ENCODE measurements at regions not wholly inside any gene's neighbourhood (a gene's known extent, or its start where the extent isn't known, plus 50 kb on each side); places are given as distances from the start of the nearest gene placed in this dataset.

GRCh38 chr14:51451561-51451960 is 200.1 kb upstream of the FRMD6 start:
- no TSS peak for BruUV-seq (replicated peaks)
- no peak for DNase-seq
- Histone ChIP-seq H3K4me3 (no peak overlapping the region), H3K27ac (no peak overlapping the region), H3F3A (ENCODE audit: insufficient read depth, low read depth) (no peaks in the 10 kb centered on the region), H3K9me2 (ENCODE audit: insufficient read depth) (no peaks in the 10 kb centered on the region), H3K27me3 (ENCODE audit: insufficient read depth, low read depth) (no peaks in the 10 kb centered on the region), H3K4me2 (no peak overlapping the region), H3K79me2 (ENCODE audit: low read depth) (no peaks in the 10 kb centered on the region), H4K20me1 (ENCODE audit: insufficient read depth) (no peaks in the 10 kb centered on the region), H3K9me3 (ENCODE audit: insufficient read depth, low read depth) (peaks cover 7% of the 10 kb centered on the region; the same call in 1 of the 2 replicates), H2AFZ (no peak overlapping the region), H3K36me3 (ENCODE audit: low read depth) (peaks cover 2% of the 10 kb centered on the region; the same call in 1 of the 2 replicates), H3K4me1 (replicated peaks; ENCODE audit: insufficient read depth) (no peaks in the 10 kb centered on the region)
- TF ChIP-seq EZH2 (IDR thresholded peaks at IDR 0.05; ENCODE audit: low read depth) = no peak
- TF ChIP-seq, protein P1, sequence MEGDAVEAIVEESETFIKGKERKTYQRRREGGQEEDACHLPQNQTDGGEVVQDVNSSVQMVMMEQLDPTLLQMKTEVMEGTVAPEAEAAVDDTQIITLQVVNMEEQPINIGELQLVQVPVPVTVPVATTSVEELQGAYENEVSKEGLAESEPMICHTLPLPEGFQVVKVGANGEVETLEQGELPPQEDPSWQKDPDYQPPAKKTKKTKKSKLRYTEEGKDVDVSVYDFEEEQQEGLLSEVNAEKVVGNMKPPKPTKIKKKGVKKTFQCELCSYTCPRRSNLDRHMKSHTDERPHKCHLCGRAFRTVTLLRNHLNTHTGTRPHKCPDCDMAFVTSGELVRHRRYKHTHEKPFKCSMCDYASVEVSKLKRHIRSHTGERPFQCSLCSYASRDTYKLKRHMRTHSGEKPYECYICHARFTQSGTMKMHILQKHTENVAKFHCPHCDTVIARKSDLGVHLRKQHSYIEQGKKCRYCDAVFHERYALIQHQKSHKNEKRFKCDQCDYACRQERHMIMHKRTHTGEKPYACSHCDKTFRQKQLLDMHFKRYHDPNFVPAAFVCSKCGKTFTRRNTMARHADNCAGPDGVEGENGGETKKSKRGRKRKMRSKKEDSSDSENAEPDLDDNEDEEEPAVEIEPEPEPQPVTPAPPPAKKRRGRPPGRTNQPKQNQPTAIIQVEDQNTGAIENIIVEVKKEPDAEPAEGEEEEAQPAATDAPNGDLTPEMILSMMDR (conservative IDR thresholded peaks at IDR 0.05) = no peak
- intact Hi-C loops (cut with micrococcal nuclease; ENCODE audit: unreplicated experiment) = no loop called here
- ChIA-PET CTCF (no interaction called here), POLR2A (ENCODE audit: unreplicated experiment) (no interaction called here)

DNA sequence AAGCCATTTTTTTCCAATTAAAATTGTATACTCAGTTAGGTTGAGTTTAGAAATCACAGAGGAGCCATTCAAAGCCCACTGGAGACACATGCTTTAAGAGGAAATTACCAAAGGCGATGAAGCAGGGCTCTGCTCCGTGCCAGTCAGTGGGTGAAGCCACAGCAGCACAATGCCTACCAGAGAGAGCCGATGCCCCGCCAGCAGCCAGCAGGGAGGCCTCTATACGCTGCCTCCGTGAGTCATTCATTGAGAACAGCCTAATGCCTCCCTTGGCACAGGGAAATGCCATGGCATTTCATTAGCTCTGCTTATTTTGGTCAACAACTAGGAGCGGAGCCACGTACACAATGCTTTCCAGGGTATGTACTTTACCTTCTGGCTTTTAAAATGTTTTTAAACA is 197.8 kb upstream of the FRMD6 start:
- ChIA-PET POLR2A (ENCODE audit: unreplicated experiment) (no interaction called here), CTCF (no interaction called here)
- H3K9me2 ChIP-seq (ENCODE audit: insufficient read depth) = no peaks in the 10 kb centered on the region
- H3K4me3 ChIP-seq = no peak overlapping the region
- H3K4me2 ChIP-seq = no peak overlapping the region
- no peak overlapping the region for H3K27ac ChIP-seq
- DNase-seq = peak in 1 of 2 experiments; percentile 36
- H3K36me3 ChIP-seq (ENCODE audit: low read depth) = peaks cover 4% of the 10 kb centered on the region; the same call in 1 of the 2 replicates
- H3K9me3 ChIP-seq (ENCODE audit: insufficient read depth, low read depth) = peaks cover 7% of the 10 kb centered on the region; the same call in 1 of the 2 replicates
- no peak overlapping the region for H2AFZ ChIP-seq
- no peaks in the 10 kb centered on the region for H4K20me1 ChIP-seq (ENCODE audit: insufficient read depth)
- no peaks in the 10 kb centered on the region for H3K79me2 ChIP-seq (ENCODE audit: low read depth)
- BruUV-seq (replicated peaks) = no TSS peak
- no peaks in the 10 kb centered on the region for H3F3A ChIP-seq (ENCODE audit: insufficient read depth, low read depth)
- TF ChIP-seq EZH2 (IDR thresholded peaks at IDR 0.05; ENCODE audit: low read depth) = no peak
- TF ChIP-seq, protein P1 (conservative IDR thresholded peaks at IDR 0.05) = no peak
- H3K4me1 ChIP-seq (replicated peaks; ENCODE audit: insufficient read depth) = peaks cover 8% of the 10 kb centered on the region
- no peaks in the 10 kb centered on the region for H3K27me3 ChIP-seq (ENCODE audit: insufficient read depth, low read depth)
- intact Hi-C loops (cut with micrococcal nuclease; ENCODE audit: unreplicated experiment) = no loop called here

GRCh38 chr14:51454351-51454750 is 197.4 kb upstream of the FRMD6 start:
- Histone ChIP-seq H4K20me1 (ENCODE audit: insufficient read depth) (no peaks in the 10 kb centered on the region), H3K4me2 (no peak overlapping the region), H3F3A (ENCODE audit: insufficient read depth, low read depth) (no peaks in the 10 kb centered on the region), H3K9me2 (ENCODE audit: insufficient read depth) (no peaks in the 10 kb centered on the region), H3K27me3 (ENCODE audit: insufficient read depth, low read depth) (no peaks in the 10 kb centered on the region), H3K4me1 (replicated peaks; ENCODE audit: insufficient read depth) (peaks cover 10% of the 10 kb centered on the region), H3K9me3 (ENCODE audit: insufficient read depth, low read depth) (peaks cover 7% of the 10 kb centered on the region; the same call in 1 of the 2 replicates), H3K27ac (no peak overlapping the region), H3K79me2 (ENCODE audit: low read depth) (no peaks in the 10 kb centered on the region), H3K4me3 (no peak overlapping the region), H3K36me3 (ENCODE audit: low read depth) (peaks cover 4% of the 10 kb centered on the region; the same call in 1 of the 2 replicates), H2AFZ (no peak overlapping the region)
- intact Hi-C loops (cut with micrococcal nuclease; ENCODE audit: unreplicated experiment) = no loop called here
- TF ChIP-seq, protein P1 (conservative IDR thresholded peaks at IDR 0.05) = no peak
- TF ChIP-seq EZH2 (IDR thresholded peaks at IDR 0.05; ENCODE audit: low read depth) = no peak
- BruUV-seq (replicated peaks) = no TSS peak
- no peak for DNase-seq
- CTCF ChIA-PET = no interaction called here
- POLR2A ChIA-PET (ENCODE audit: unreplicated experiment) = no interaction called here

Data from PC-9 (cell line).